ENCODE measurements at regions not wholly inside any gene's neighbourhood (a gene's known extent, or its start where the extent isn't known, plus 50 kb on each side); places are given as distances from the start of the nearest gene placed in this dataset.

DNA sequence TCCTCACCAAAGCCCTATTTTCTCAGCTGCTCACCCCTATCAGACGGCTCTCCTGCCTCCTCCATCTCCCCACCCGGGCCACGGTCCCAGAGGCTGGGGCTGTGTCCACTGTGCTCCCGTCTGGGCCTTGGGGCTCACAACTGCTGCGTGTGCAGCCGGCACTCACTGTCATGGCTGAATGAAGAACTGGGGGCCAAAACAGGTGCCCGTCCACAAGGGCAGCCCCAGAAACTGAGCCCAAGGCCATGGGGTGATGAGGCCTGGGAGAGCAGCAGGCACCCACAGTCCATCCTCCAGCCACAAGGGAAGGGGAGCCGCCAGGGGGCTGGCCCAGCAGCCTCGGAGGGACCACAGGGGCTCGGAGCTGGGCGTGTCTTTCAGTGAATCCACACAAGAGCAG, 159.5 kb downstream of the DLL1 start:
- DNase-seq: no peak

- no peak for DNase-seq
Measured at GRCh38 chr6:170130771-170131241, 160.1 kb downstream of the DLL1 start.

DNA sequence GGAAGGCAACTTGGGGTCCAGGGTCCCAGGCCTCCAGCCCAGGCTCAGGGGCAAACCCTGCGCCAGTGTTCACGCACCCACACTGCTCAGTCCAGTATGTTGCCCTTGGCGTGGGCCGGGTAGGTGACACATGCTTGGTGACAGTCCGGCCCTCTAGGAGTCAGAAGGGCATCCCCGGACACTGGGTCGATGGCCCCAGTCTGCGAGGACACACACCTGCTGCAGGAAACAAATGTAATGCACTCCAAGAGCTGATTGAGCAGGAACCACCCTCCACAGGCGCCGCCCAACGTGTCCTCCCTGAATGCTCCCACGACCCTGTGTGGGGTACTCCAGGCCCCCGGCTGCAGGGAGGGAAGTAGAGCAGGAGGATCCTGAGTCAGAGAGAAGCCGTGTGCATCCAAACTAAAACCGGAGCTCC, 160.7 kb downstream of the DLL1 start:
- DNase-seq: no peak

- DNase-seq: no peak
Measured at GRCh38 chr6:170129691-170130171, 161.1 kb downstream of the DLL1 start.

DNA sequence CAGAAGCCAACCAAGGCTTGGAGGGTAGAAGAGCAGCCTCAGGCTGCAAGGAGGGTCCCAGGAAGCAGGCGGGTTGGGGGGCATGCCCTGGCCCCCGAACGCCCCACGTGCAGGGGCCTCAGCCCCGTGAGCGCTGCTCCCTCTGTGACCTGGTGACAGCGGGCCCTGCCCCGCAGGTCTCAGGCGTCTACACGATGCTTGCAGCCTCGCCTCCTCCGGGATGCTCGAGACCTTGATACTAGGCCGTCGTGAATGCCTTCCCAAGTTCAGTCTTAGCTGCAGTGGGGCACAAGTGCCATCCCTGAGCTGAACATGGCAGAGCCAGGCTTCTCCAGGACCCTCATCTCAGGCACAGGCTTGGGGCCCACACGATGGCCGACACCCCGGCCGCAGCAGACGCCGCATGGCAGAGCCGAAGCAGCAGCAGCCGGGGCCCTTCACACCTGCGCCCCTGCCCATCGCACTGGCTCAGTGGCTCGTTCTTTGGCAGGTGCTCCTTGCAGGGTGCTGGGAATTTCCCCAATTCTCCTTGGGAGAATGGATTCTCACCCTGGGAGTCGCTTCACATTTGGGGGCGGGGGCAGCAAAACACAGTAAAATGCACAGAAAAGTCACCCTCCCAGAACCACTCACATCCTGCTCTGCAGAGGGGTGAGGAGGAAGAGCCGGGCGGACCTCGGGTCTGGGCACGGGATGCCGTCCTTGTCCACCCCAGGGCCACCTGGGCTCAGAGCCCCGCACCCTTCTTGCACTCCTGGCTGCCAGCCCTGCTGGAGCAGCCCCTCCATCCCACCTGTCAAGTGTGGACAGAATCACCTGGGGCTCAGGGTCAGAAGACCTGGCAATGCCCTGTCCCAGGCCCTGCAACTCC, 161.8 kb downstream of the DLL1 start:
- no peak for DNase-seq

DNA sequence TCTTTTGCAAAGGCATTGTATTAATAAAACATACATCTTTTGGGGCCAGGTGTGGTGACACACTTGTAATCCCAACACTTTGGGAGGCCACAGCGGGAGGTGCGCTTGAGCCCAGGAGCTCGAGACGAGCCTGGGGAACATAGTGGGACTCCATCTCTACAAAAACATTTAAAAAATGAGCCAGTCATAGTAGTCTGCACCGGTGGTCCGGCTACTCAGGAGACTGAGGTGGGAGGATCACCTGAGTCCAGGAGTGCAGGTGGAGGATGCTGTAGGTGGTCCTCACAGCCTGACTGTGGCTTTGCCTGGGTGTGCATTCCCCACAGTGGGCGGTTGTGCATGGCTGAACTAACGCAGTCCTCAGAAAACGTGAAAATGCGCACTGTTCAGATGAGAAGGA, 162.5 kb downstream of the DLL1 start:
- no peak for DNase-seq

GRCh38 chr6:170127151-170127550, 163.7 kb downstream of the DLL1 start:
- DNase-seq: no peak

DNA sequence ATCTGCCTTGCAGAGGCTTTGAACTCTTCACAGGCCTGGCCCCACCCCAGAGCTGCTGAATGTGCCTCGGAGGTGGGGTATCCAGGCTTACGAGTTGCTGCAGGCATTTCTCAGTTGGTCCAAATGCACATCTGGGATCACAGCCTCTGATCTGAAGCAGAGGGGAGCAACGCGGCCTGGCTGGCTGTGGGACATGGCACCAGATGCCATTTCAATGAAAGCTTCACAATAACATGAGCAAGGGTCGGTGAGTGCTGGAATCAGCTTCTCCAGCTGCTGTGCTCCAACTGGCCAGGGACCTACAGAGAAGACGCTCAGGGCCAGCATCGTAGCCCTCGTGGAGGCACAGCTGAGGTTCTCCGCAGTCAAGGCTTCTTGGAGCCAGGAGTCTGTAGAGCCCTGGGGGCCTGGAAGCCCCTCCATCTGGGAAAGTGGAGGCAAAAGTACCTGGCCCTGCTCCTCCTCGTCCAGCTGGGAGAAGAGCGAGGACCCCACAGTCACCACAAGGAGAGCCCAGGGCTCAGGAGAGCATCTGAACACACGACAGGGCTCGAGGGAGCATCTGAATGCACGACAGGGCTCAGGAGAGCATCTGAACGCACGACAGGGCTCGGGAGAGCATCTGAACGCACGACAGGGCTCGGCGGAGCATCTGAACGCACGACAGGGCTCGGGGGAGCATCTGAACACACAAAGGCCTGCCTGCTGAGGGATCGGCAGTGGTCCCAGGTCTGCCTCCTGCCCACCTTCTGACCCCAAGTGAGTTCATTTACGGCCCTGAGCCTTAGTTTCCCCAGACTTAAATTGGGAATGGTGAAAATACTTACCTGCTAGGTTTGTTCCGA, 165.2 kb downstream of the DLL1 start:
- DNase-seq: no peak

DNA sequence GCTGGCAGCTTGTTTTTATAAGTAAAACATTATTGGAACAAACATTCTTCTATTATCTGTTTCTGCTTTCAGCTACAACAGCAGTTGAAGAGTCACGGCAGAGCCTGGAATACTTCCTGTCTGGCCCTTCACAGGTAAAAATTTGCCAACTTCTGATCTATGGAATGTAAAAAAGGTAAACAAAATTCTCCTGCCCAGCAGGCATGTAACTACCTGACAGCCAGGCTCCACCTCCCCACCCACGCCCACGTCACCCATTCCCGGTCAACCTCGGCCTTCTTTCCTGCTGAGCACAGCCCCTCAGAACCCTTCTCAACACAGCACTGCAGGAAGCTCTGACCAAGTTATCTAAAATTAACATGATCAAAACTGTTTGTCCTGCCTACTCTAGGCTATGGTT, 166.0 kb downstream of the DLL1 start:
- no peak for DNase-seq

GRCh38 chr6:170124150-170124549, 166.7 kb downstream of the DLL1 start:
- DNase-seq: no peak

DNA sequence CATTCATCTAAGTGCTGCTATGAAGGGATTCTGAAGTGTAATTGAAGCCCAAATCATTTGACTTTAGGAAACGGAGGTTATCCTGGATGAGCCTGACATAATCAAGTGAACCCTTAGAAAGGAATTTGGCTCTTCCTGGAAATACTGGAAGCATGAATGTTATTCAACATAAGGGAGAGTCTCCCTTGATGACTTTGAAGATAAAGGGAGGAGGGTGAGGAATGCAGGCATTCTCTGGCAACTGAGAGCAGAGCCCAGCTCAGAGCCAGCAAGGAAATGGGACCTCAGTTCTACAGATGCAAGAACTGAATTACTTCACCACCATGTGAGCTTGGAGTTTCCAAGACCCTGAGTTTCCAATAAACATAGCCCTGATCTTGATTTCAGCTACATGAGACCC, 168.2 kb downstream of the DLL1 start:
- DNase-seq: no peak

- no peak for DNase-seq
Measured at GRCh38 chr6:170117111-170117972, 173.5 kb downstream of the DLL1 start.

DNA sequence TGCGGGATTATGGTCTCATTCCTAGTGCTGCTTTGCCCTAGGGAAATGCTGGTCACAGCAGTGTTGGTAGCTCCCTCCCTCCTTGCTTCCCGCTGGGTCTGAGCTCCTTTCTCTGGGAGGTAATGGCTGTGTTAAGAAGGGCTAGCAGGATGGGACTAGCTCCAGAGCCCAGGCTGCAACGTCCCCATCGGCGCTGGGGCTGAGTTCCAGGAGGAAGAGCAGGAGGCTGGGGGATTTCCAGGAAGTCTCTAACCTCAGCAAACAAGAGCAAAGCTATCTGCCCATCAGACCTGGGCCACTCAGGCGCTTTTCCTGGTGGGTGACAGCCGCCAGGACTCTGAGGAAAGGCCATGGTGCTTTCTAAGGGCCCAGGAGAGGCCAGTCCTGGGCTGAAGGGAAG, 174.2 kb downstream of the DLL1 start:
- no peak for DNase-seq

GRCh38 chr6:170114956-170115855, 175.7 kb downstream of the DLL1 start:
- no peak for DNase-seq

DNA sequence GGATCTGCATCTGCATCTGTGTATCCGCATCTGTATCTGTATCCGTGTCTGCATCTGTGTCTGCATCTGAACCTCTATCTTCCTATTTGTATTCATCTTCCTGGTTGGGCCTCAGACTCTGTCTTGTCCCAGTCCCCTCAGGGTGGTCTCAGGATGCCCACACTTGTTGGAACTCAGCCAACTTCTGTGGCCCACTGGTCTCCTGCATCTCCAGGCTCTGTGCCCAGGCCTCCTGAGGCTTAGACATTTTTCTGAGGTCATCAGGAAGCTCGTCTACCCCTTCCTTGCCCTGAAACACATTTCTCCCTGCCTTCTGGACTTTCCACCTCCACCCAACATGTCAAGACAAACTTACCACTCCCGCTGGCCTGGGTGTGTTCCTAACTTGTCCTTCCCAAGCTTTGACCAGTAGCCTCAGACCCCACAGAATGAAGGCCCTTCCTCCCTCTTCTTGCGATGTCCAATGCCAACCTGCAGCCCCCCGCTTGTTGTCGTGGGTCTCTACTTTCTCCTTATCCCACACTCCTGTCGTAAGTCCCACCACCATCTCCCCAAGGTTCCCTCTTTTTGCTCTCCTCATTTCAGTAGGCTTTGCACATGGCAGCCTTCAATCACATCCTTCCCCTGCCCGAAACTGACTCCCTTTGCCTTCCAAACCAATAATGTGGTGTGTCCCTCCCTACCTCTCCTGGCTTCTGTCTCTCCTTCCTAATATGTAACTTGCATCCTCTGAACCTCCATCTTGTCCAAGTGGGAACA, 176.5 kb downstream of the DLL1 start:
- DNase-seq: no peak

DNA sequence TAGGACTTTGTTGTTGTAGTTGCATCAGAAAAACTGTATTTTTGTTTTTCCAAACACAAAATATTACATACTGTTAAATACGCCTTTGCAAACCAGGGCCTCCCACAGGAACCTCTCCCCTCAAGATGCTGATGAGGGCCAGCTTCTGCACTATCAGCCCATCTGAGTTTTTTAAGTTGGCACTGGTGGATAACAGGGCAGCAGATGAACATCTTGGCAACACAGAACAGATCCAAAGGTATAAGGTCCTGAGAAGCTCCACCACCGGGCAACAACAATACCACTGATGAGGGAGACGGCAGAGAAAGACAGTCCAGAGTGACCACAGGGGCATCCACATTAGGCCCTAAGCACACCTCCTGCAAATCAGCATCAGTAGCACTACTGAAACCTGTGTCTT, 177.7 kb downstream of the DLL1 start:
- no peak for DNase-seq

- no peak for DNase-seq
Measured at GRCh38 chr6:170112583-170112860, 178.4 kb downstream of the DLL1 start.

DNA sequence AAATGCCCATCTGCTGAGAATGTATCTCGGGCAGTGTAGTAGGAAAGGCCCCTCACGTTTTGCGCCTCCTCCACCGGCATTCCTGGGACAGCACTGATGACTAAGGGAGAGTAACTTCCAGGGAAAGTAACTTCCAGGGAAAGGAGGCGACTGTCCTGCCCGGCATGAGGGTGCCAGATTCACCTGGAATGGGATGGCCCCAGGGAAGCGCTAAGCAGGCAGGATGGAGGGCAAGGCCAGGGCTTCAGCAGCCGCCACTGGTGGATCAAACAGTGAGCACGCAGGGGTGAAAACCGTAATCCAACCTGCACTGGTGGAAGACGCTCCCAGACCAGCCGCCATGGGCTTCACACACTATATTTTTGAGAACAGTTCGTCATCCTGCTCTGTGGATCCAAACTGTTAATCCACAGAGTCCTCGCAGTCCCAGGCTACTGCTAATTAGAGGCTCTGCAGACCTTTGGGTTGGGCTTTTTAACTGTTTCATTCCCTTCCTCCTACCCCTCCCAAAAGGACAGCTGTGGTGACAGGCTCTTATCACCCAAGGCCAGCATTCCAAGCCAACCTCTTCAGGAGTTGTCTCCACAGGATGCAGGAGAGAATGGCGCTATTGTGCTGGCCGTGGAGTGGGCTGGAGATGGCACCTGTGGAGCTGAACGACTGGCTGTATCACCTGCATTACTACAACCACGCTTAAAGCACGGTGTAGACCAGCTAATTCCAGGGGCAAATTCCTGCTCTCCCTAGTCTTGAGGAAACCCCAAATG, 178.9 kb downstream of the DLL1 start:
- no peak for DNase-seq

- DNase-seq: no peak
Measured at GRCh38 chr6:170111141-170111664, 179.7 kb downstream of the DLL1 start.
